GM21717 (cell line): ENCODE measurements at regions not wholly inside any gene's neighbourhood (a gene's known extent, or its start where the extent isn't known, plus 50 kb on each side); places are given as distances from the start of the nearest gene placed in this dataset.
"Not testable (repeated sequence)": the region's sequence is repeated elsewhere in the genome, so short reads cannot be mapped to it uniquely, and the experiment has no call there.

Experiments
- ATAC-seq: cut with Tn5 transposase; IDR thresholded peaks from one replicate; pipeline ENCODE4 v1.9.1; 2021; ENCODE audit warnings: mild to moderate bottlenecking, moderate library complexity; ENCODE audit not compliant: unreplicated experiment

DNA sequence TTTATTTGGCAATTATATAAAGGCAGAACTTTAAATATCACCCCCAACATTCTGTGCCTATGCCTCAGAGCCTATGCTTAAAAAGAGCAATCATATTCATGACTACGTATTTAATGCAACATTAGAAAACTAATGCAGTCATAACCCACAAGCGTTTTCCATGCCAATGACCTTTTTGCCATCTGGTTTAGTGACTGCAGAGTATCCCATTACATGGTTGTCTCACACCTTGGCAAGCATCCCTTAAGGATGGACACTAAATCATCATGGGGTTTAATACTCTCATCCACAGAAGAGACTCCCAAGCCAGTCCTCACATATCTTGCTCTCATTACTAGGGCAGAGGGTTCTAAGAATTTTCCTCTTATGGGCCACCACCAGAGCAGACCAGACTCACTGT is 188.2 kb upstream of the PLGLB2 start:
- ATAC-seq, result not testable (repeated sequence)

DNA sequence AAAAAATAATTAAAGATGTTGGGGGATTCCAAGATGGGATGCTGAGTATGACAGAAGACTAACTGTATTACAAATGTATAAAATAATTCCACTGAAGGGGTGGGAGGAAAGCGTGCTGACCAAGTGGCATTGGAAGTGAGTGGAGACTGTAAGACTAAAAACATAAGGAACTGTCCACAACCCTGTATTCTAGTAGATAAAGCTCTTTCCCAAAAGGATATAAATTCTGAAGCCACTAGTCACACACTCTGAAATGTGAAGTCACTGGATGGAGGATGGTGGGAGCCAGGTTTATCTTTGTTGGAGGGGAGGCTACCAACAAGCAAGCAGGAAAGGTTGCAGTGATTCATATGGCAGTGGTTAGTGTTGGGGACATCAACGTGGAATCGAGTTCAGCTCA is 182.8 kb upstream of the PLGLB2 start:
- not testable (repeated sequence) for ATAC-seq

DNA sequence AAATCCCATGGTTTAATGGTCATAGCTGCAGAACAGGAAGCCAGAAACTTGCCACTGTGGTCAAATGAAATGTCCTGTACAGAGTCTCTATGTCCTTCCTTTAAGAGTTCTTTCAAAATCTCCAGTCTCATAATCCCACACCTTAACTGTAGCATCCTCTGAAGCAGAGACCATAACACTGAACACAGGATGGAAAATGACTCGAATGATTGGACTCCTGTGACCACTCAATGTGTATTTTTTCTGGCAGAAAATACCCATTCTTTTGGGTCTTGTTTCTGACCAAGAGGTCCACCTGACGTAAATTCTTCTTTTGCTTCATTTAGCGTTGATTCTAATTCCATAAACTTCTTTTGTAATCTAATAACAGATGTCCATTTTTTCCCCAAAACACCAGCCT is 181.4 kb upstream of the PLGLB2 start:
- ATAC-seq, result not testable (repeated sequence)

DNA sequence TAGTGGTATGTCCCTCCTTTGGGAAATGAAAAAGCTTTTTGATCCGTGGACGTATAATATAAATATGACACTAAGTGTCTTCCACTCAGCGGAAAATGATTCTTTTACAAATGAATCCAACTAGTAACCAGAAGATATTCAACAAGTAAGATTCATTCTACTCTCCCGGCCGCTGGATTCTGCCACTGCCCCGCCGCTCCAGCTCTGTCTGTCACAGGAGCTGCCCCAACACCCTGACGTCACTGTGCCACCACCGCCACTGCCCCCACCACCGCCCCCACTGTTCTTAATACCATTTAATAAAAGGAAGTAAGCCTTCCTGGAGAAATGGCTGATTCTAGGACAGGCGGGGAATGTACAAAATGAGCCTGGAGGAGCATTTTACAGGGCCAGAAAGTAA is 180.8 kb upstream of the PLGLB2 start:
- ATAC-seq, result not testable (repeated sequence)

DNA sequence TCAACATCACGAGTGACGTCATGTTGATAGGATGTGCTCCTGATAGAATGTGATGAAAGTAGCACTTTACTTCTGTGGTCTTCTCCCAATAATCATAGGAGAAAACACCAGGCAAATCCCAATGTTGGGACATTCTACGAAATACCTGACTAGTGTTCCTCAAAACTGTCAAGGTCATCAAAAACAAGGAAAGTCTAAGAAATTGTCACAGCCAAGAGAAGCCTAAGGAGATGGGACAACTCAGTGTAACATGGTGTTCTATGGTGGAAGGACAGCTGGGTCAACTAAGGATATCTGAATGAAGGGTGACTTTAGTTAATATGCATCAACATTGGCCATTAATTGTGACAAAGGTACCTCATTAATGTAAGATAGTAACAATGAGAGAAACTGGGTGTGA is 180.0 kb upstream of the PLGLB2 start:
- not testable (repeated sequence) for ATAC-seq

DNA sequence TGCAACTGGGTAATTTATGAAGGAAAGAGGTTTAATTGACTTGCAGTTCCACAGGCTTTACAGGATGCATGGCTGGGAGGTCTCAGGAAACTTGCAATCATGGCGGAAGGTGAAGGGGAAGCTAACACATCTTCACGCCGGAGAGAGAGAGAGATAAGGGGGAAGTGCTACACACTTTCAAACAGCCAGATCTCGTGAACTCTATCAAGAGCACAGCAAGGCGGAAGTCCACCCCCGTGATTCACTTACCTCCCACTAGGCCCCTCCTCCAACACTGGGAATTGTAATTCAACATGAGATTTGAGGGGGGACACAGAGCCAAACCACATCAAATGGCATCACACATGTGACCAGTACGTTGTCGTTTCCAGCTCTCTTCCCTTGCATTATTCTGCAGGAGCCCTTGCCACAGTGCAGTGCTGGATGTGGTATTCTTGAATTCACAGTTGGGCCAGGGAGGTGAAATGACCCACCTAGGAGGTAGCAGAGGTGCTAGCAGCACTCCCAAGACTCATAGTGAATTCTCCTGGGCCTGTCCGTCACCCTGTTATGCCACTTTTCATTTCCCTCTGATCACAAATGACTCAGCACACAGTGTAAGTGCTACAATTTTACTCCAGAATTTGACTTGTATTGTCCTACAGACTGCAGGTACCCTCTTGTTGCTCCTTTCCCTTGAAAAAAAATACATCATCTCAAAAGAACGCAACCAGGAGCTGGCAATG is 179.2 kb upstream of the PLGLB2 start:
- not testable (repeated sequence) for ATAC-seq

DNA sequence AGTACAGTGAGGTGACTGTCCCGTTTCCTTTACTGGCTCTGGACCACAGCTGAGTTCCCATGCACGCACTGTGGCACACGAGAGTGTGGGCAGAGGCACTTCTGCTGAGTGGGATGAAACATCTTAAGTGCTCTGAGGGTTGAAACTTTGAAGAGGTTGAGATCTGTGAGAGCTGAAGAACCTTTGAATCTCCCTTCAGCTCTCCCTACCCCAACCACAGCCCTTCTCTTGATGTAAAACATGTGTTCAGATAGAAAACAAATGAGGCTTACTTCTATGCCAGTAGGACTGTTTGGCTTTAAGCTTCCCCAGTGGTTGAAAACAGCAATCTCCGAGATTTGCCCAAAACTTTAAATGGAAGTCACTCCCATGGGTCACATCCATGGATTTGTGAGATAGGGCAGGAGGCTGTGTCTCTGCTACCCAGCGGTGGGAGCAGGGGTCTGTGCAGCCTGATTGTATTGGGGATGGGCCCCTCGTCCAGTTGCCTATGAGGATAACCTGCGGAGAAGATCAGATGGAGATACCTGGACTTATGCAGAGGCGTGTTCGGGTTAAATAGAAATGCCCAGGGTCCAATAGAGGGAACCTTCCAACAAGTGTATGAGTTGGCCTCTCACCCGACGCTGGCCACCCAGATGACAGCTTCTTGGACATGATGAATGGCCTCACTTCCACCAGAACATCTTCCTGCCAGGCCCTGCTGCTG is 178.0 kb upstream of the PLGLB2 start:
- not testable (repeated sequence) for ATAC-seq

DNA sequence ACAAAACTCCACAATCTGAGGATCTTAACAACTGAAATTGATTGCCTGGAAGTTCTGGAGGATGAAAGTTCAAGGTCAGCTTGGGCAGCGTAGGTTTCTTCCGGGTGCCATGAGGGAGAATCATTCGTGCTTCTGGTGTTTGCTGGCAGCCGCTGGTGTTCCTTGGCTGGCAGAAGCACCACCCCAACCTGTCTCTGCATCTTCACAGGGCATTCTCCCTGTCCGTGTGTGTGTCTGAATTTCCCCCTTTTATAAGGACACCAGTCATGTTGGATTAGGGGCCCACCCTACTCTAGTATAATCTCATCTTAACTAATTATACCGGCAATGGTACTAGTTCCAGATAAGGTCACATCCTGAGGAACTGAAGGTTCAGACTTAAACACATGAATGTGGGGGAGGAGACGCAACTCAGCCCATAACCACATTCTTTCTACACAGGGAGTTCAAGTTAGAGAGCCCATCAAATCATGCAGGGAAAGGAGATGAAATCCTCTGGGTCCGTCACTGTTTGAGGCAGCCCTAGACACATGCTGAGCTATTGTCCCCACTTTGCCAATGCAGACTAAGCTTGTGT is 175.9 kb upstream of the PLGLB2 start:
- not testable (repeated sequence) for ATAC-seq

DNA sequence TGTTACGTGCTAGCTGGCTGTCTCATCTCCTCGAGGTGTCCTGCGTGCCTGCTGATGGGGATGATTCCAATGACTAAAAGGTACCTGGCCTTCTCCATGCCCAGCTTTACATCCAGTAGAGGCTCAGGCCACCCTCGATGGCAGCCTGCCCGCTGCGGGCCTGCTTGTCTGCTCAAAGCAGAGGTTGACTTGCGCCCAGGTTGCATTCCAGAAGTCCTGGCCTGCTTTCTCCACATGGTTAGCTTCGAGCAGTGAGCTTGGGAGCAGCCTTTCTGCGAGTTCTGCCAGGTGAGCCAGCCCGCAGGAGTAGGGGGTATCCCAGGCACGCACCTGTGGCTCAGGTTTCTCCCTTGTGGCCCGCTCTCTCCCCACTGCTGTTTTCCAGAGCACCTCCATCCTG is 175.0 kb upstream of the PLGLB2 start:
- not testable (repeated sequence) for ATAC-seq

DNA sequence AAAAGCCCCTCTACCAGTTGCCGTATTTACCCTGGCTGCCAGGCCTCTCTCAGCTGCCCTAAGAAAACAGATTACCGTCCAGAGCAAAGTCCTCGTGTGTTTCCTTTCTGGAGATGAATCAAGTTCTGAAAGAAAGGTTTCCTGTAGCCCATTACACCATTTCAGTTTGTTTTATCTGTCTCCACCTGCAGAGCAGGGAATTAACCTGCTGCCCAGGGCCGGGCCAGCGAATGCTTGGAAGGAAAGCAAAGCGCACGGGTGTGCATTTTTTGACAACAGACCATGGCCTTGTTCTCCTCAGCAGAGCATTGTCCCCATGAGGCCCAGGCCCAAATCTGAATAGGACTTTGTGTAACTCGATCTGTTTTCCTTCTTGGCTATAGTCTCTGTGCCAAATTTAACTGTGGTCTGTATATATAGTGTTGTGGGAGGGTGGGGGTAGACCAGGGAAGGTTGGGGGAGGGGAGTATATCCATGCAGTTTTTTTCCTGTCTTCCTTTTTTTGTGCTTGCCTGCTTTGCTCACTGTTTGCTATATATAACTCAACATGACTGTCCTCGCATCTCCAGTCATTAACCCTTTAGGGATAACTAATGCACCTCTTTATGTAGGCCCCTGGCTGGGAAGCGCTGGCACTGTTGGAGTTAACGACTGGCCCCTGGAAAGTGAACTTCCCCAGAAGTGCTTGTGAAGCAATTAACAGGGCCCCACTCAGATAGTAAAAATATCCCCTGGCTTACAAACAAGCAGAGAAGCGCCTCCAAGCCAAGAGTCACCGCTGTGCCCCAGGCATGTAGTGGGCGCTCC is 174.3 kb upstream of the PLGLB2 start:
- ATAC-seq, result not testable (repeated sequence)

DNA sequence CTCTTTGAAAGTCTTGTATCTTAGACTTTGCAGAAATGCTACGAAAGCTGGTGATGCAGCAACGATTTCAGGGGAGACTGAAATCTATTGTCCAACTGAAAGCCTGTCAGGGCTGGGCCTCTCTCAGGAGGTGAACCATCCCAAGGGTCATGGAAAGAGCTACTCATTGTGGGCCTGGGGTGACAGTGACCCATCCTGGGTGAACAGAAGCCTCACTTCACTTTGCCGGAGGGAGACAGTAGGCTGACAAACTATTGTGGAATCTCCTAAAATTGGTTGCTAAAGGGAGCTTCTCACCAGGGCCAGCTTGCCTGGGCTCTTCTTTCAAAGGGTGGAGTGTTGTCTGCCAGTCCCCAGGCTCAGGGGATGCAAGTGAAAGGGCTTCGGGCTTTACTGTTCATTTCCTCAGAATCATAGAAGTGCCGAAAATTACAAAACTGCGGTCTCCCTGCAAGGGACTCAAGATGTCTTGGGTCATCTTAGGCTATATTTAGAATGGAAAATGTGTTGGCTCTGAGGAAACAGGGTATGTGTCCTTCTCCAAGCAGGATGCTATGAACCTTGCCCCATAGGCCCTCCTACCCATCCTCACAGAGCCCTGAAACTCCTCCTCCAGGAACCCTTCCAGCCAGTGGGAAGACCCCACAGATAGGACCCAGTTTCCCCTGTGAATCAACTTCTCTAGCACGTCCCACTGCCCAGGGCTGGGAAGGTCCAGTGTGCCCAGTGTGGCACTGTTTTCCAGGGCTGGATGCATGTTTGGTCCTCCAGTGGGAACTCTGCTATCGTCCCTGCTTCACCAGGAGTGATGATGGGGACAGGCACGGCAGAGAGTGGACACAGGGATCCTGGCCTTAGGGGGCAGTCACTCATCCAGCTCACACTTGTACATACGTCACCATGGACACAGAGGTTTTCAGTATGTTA is 173.4 kb upstream of the PLGLB2 start:
- ATAC-seq, result not testable (repeated sequence)

DNA sequence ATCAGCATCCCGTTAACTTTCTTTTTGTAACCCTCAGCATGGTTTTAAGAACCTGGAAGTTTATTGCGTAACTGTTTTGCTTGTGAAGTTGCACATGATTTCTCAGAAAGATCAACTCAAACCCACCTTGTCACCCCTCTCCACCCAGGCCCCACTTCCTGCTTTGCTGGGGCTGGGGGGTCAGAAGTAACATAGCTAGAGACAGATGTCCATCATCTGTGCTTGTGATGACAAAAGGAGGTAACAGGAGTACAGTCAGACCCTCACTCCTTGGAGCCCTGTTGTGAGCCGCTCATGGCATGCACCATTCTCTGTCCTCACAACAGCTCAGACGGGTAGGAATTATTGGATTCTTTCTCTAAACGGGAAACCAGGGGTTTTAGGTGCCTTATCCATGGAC is 172.7 kb upstream of the PLGLB2 start:
- not testable (repeated sequence) for ATAC-seq

DNA sequence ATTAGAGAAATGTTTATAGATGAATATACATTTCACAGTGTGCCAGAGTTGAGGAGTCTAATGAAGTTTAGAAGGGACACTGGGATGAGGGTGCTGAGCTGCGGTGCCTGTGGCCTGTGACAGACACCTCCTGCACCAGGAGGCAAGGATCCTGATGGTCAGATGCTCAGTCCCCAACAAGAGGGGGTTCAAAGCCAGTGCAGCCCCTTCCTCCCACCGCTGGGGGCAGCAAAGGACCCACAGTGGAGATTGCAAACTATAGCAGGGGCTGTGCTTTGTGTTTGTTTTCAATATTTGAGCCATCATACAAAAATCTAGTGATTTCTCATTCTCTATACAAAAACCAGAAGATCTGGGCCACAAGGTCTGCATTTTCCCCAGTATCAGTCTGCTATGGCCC is 170.5 kb upstream of the PLGLB2 start:
- not testable (repeated sequence) for ATAC-seq

DNA sequence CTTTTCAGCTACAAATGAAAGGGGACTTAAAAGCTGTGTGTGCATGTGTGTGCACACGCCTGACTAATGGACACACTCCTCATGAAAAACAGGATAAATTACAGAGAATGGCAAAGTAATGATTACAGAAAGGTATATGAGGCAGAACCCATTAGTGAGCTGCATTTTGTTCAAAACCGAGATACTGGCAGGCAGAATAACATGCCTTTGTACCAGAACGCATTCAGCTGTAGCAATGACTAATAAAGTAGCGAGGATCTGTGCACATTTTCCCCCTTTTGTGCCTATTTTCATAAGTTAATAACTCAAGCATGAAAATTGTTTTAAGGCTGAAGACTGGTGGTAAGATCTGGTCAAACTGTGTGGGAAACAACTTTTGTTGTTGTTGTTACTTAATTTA is 165.7 kb upstream of the PLGLB2 start:
- not testable (repeated sequence) for ATAC-seq

DNA sequence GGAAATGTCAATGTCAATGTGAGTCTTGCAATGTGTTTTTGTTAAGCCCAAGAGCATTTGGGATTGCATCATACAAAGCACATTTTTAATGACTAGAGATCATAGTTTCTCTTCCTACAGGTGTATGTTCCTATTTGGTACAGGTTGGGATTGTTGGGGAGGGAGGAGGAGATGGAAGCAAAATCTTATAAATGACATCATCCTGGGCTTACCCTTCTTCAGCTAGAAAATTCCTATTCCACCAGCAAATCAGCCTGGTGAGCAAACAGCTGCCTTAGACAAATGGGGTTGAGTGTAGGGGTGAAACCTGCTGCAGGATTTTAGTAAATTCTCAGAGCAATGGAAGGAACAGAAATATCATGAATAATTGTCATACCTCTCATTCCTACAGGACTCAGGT is 165.3 kb upstream of the PLGLB2 start:
- ATAC-seq, result not testable (repeated sequence)

DNA sequence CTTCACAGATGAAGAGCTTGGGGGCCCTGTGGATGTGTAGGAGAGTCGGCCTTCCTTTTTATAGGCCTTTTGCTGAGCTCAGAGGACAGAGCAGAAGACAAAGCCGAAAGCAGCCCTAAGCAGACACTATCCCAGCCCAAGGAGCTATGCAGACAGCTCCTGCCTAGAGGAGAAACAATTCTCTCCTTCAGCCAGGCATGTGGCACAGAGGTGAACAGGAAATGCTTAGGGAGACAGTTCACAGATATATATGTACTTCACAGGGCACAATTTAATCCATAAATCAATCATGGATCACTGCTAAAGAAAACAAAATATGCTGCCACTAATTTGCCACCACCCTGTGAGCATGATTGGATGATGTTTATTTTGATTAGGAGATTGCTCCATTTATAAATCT is 164.5 kb upstream of the PLGLB2 start:
- not testable (repeated sequence) for ATAC-seq

DNA sequence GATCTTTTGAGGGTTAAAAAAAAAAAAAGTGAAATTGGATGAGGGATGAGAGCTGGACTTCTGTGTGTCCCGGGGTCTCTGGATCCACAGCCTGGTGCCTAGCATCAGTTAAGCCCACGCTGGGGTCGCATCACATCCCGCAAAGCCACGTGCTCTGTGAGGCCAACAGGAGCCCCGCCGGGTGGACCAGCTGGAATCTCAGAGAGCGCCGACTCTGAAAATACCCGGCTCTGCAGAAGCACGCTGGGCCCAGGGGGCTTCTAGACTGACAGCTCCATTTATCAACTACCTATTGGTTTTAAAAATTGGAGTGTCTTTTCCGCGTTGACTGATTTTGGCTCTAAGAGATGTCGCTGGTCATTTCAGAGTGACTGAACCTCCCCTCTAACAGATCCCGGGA is 164.1 kb upstream of the PLGLB2 start:
- ATAC-seq, result not testable (repeated sequence)

DNA sequence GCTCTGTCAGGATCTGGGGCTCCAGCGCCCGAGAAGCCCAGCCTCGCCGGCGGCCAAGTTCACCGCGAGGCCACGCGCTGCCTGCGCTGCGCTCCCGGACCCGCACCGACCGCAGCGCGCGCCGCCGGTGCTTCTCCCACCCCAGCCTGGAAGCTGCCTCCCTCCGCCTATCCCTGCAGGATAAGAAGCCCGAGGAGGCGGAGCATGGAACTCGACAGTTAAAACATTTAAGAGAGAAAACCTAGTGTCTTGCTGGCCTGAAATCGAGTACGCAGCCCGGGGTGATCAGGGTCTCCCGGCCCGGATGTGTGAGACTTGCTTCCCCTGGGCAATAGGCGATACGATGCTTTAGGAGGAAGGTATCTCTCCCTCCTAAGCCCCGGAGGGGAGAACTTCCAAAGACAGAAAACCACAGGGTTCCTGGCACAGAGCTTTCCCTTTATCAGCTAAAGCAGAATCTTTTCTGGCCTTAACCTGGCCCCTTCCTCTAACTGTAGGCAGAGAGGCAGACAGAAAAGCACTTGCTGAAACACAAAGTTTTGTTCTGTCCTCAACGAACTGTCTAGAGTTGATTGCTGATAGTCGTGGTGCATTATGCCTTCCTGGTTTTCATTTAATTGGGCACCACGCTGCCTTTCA is 163.5 kb upstream of the PLGLB2 start:
- ATAC-seq, result not testable (repeated sequence)

DNA sequence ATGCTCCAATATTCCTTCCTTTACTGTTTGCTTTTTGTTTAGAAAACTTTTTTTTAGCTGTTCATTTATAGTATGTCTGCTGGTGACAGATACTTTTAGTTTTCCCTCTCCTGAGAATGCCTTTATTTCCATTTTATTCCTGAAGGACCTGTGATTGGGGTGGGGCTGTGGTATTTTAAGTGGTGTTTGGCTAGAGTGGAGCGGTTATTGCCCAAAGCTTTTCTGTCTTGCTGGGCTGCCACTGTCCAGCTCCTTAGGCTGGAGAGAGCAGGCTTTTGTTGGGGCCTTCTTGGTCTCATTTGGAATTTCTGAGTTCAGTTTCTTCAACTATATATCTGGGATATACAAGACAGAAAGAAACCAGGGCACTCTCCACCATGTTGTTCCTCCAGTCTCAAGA is 160.0 kb upstream of the PLGLB2 start:
- ATAC-seq, result not testable (repeated sequence)

DNA sequence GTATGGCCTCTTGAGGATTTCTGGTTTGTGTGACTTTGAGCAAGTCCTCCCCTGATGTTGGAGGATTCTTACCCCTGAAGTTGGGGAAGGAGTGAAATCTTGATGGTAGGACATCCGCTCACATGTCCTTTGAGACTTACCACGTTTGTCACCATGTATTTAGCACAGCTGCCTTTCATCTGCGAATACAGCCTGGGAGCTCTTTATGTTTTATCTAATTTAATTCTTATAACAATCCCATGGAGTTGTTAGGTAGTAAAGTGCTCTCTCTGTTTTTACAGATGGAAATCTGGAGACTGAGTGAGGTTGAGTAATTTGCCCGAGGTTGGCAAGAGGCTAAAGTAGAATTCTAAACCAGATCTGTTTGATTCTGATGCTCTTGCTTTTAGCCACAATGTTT is 154.9 kb upstream of the PLGLB2 start:
- ATAC-seq, result not testable (repeated sequence)
